GM18511 (cell line): ENCODE measurements at regions not wholly inside any gene's neighbourhood (a gene's known extent, or its start where the extent isn't known, plus 50 kb on each side); places are given as distances from the start of the nearest gene placed in this dataset.

Experiments used
- ATAC-seq: cut with Tn5 transposase; IDR thresholded peaks from one replicate; pipeline ENCODE4 v1.9.1; 2021; ENCODE audit warnings: mild to moderate bottlenecking, moderate library complexity; ENCODE audit not compliant: unreplicated experiment

DNA sequence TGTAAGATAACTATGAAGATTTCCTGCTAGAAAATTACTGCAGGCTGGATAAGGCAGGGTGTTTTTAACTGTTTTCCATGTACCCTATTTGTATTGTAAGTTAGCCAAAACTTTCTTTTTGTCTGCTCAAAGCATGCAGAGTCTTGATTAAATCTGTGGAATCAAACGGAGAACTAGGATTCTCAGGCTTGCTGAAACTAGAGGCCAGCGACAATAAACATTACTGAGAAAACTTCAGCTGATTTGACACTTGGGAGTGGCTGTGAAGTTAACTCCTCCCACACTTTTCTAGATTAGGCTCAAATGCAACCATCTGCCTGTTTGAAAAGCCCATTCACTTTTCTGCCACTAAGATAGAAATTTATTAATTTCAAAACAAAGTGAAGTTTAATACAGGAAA lies 153.2 kb upstream of the FRMD4B start:
- ATAC-seq, result no peak

DNA sequence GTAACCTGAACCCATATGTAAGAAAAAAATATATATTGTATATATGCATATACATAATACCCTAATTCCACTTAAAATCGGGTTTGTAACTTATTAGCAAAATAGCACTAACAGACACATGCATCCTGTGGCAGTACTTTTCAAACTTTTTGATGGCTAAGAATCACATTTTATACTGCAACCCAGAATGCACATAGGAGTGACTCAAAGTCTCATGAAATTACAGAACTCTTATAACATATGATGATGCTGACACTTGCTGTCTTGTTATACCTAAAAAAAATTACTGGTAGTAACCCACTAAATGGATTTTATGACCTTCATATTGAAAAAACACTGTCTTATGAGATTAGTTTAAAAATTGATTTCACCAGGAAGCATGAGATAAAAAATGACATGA lies 152.4 kb upstream of the FRMD4B start:
- ATAC-seq, result no peak

DNA sequence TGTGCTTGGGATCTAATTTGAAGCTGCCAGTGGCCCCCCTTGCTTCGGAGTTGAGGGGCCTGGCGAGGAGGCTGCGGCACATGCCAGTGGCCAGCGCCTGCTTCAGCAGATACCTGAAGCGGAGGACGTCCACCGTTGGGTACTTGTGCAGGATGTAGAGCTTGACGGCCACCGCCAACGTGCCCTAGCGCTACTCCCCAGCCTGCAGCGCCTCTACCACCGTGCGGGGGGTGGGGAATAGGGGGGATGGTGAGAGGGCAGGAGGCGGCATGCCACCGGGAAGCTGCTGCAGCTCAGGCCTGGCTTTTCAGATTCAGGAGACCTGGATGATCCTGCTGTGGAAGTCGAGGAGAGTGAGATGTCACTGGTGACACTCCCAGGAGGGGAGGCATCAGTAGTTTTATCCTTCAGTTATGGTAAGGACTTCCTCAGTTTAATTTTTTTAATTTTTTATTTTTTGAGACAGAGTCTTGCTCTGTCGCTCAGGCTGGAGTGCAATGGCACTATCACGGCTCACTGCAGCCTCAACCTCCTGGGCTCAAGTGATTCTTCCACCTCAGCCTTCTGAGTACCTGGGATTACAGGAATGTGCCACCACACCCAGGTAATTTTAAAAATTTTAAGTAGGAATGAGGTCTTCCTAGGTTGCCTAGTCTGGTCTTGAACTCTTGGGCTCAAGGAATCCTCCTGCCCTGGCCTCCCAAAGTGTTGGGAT lies 150.6 kb upstream of the FRMD4B start:
- no peak for ATAC-seq

DNA sequence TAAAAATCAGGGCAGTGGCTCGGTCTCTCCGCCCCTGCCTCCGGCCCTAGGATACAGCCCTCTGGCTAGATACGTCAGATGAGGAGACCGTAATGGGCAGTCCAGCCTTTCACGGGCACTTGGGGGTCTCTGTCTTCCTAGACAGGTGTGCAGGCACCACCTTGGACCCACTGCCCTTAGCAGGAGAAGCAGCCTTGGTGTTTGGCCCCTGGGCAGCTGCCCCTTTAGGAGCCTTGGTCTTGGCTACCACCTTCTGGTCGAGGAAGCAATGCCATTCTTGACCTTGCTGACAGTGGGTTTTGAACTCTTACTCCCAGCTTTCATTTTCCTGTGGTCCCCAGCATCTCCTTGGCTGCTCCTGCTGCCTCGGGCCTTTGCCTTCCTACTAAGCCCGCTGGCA lies 149.7 kb upstream of the FRMD4B start:
- ATAC-seq, result no peak

DNA sequence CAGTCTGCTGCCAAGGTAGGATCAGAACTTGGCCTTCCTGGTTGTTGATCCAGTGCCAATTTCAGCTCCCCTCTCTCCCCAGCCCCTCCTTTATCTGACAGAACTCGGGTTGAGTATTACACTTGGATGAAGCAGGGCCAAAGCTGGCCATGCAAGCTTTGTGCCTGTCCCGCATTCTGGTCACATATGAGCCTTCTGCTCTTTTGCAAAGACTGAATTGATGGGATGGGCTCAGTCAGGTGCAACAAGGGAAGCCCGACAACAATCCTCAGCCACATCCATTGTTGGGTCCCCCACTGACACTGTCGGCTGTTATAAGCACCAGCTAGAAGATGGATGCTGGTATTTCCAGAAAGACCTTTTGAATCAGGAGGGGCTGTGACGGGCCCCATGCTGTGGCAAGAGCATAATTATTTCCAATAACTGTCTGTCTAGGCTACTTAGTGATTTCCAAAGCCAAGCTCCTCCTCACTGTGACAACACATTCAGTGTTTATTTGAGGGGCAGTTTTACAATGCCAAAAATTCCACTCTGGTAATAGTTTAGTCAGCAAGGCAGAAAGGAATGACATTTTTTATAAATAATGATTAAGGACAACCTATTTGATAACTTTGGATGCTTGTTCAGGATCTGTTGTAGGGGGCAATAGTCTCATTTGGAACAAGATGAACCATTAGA lies 146.8 kb upstream of the FRMD4B start:
- ATAC-seq, result no peak

DNA sequence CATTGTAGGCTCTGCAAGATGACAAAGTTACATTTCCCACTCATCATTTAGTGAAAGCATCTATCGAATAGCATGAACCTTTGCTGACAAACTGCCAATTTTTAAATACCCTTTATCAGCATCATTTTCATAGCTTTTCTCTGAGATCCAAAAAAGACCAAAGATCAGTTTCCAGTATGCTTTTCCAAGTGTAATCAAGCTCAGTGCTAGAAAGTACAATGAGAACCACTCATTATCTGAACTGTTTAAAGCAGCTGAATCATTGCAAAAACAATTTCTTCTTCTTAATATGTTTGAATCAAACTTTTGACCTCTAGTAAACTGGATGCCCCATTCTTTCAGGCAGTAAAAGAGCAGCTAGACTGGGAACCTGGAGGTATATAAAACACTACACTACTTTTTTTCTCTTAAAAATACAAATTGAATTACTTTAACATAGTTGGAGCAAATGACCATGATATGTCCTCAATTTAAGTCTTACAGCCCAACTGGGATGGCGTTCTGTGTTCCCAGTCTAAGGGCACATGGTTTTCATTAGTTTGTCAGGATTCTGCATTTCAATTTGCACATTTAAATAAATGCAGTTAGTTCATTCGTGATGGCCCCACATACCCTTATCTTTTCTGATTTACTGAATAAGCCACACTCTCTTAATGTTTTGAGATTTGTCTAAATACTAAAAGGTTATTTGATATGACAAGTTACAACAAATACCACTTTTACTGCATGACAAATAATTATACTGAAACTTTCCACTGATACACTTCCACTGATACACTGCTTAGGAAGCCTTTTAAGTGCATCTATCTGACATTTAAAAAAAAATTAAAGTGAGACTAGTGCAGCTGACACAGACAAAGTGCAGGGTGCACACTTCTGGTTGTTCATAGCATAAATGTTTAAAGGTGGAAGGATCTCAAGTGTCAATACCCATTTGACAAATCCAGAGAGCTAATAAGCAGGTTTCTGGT lies 146.0 kb upstream of the FRMD4B start:
- ATAC-seq, result no peak

DNA sequence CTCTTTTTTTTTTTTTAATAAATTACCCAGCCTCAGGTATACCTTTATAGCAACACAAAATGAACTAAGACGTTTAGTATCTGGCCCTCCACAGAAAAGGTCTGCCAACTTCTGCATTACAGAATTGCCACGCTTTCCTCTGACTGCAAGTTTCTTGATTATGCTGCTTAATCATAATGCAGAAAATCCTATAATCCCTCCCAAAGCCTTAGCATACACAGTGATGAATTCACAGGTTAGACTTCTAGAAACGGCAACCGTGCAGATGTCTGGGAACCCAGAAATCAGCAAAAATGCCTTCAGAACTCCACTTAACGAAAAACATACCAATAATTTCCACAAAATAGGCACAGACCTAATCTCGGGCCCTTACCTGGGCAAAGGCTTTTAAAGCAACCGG lies 144.7 kb upstream of the FRMD4B start:
- ATAC-seq, result no peak

DNA sequence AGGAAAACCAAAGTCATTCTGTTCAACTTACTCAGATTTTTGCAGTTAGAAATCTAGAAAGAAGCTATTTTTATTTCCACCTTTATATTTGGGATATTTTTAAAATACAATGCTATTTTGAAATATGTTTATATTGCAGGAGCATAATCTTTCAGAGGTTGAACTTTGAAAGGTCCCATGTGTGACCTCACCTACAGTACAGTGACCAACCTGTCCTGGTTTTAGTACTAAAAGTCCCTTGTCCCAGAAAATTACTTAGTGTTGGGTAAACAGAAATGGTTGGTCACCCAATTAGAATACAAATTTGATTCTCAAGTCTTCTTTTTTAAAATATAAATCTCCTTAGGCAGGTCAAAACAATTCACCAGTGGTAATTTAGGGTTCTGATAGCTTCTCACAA lies 141.6 kb upstream of the FRMD4B start:
- ATAC-seq, result no peak

DNA sequence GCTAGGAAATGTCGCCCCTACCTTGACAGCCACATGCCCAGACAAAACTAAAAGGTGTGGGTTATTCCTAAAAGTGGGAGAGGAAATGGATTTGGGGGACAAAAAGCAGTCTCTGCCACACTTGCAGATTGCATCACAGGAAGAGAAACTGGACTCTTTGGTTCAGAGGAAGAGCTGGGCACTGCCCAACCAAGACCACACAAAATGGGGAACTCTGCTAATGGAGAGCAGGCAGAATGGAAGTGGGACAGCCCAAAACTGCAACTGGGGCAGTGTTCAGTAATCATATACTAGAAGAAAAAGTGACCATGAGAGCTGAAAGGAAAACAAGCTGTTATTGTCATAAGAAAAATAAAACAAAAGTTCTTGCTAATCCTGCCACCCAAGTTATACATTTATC lies 138.9 kb upstream of the FRMD4B start:
- no peak for ATAC-seq

DNA sequence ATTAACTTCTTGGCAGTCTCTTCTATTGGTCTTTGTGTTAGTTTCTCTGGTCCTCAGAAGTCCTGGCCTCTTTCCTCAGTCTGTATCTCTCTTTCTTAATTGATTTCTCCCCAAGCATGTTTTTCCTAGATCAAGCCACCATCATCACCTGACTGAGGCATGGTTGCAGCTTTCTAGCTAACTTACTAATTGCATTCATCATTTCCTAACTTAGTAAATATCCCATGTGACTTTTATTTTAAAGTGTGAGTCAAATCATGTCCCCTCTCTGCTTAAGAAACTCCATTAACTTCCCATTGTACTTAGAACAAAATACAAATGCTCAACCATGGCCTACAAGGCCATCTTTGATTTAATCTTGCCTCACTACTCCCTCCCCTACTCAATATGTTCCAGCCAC lies 135.4 kb upstream of the FRMD4B start:
- ATAC-seq, result no peak

DNA sequence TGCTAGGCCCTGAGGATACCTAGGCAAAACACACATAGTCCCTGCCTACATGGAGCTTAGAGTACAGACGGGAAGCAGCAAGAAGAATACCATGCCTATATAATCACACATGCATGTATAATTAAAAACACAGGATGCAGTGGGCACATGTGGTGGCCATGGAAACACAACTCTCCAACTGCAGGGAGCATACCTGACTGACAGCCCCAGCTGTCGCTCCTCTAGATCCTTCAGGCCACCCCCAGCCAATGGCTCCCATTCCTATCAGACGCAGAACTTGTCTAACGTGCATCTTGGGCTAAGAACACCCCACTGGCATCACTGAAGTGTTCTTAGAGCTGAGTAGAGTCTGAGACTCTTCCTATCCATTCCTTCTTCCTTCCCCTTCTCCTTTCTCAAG lies 125.5 kb upstream of the FRMD4B start:
- ATAC-seq, result no peak

DNA sequence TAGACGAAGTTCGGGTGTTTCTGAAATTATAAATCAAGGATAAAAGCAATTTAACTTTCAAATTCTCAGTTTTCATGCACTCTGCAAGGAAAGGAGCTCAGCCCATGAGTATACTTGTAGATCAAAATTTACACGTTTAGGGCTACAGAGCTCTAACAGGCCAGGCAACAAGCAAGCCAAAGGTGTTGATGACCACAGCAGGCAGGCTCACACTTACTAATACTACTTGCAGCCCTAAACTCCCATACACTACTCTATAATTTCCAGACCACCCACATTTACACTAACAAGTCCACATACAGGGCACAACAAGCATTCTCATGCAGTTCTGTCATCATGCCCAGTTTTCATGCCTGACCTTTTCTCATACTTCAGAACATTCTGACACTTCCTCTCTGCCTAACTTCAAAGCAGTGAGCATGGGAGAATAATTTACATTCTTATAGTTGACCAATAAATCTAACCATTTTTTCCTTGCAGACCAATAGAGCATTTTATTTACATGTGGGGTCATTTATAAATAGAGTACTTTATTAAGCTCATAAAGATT lies 124.7 kb upstream of the FRMD4B start:
- ATAC-seq, result no peak

DNA sequence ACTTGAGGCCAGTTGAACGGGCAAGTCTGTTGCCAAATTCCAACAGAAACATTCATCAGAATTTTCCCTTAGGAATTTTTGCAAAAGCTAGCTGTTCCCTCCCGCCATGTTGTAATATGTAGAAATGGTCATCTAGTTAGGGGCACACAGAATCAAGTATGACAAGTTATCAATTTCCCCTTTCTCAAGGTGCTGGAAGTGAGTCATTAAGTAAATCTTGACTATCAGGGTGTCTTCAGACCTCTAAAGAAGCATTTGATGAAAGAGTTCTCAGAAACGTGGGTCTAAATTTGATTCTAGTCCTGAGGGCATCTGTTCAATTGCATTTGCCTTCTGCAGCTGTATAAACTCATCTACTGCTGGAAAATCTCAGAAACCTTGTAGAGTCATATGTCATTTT lies 123.4 kb upstream of the FRMD4B start:
- ATAC-seq, result no peak

DNA sequence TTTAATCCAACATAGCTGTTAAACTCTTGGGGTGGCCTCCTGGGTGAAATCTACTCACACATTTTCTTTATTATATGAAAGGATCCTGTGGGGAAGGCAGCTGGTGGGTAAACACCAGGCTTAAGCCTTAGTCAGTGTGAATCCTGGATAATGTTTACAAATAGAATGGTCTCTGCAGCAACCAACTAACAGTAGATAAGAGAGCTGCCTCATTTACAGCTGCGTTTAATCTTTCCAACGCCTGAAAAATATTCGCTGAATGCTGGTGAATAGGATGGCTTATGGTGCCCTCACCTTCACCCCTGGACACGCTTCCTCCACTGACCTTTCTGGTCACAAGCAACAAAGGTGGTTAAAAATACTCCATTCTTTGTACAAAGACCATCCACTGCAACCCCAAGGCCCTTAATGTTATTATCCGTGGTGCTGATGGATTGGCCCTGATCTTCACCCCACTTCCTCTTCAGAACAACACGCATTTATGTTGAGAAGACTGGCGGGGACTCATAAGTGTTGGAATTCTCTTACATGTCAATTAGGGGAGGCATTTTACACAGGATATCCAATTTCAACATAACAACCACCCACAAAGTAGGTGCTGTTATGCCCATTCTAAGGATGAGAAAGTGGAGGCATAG lies 120.0 kb upstream of the FRMD4B start:
- ATAC-seq, result no peak

DNA sequence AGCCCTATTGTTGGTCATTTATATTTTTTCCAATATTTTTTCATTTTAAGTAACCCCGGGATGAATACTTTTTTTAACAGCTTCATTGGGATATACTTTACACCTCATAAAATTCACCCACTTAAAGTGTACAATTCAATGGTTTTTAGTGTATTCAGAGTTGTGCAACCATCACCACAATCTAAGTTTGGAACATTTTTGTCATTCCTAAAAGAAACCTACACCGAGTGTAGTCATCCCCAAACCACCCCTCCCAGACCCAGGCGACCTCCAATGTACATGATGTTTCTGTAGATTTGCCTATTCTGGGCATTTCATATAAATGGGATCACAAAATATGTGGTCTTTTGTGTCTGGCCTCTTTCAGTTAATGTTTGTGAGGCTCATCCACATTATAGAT lies 118.3 kb upstream of the FRMD4B start:
- ATAC-seq, result no peak

DNA sequence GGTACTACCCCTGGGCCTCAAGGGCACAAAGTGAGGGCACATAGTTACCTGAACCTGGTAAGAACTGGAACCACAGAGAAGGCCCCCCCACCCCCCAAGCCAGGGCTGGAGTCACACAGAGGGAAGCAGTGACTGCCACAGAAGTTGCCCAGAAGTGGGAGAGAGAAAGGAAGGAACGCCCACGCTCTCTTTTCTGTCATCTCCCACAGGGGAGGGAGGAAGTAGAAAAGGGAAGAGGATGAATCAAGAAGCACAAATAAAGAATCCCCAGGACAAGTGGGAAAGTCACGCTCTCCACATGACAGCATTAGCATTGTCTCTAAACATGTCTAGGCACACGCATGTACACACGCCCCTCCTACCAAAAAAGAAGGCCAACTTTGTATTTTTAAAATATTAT lies 114.7 kb upstream of the FRMD4B start:
- ATAC-seq, result no peak

DNA sequence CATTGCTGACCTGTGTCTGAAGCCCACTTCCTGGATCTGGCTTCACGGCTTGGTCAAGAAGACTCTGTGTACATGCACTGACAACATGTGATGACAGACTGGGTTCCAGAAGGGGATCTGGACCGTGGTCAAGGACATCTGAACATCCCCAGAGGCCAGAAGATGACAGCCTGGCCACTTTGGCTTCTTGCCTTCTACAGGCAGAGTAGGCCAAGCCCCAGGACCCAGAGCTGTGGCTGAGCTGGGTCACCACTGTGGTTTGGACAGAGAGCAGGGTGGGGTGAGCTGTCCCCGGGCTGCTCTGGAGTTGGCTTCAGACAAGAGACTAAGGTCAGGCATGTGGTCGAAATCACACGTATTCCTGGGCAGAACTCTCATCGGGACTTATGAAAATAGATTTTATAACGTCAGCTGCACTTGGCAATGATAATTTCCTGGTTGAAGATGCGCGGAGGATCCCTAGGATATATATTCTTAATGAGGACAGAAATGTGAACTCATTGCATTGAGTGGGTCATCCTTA lies 114.1 kb upstream of the FRMD4B start:
- ATAC-seq, result no peak

DNA sequence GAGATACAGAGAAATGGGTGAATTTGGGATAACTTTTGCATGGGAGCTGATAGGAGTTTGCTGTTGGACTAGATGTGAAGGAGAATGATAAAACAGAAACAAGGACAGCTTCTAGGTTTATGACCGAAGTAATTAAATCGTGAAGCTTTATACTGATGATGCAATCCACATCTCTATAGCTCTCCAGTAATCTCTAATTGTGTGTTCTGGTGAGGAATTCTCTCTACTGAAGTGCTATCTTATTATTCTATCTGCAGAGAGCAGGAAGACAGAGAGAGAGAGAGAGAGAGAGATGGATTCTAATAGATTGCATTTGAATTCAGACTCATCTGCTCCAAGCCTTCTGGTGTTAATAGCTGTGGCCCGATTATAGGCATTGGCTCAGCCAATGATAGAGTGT lies 113.5 kb upstream of the FRMD4B start:
- ATAC-seq, result no peak

DNA sequence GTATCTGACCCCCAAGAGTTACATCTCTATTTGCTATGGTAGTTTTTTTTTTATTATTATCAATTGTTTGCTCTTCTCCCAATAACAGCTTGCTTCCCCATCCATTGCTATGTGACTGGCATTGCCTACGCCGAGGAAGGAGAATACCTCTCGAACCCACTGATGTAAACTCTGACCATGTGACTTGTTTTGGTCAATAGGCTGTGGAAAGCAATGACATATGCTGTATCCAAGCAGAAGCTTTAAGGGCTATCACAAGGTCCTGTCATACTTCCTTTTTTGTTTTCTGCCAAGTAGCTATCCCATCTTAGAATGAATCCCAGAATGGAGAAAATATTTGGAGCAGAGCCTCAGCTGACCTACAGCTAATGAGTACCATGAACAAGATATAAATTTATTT lies 111.0 kb upstream of the FRMD4B start:
- ATAC-seq, result no peak

DNA sequence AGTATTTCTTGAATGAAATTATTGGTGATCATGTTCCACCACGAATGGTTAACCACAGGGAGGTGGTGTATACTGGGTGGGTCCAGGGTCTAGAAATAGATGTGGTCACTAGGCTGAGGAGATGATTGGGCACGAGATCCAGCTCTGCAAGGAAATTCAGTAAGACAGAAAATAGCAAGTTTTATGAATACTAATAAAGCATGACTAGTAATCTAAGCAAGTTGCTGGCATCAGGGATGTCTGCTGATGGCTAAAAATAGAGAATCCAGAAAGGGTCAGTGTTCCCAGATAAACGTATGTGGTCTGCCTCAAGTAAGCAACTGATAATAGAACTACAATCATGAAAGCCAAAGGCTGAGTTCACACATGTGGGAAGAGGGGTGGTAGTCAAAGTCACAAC lies 108.3 kb upstream of the FRMD4B start:
- no peak for ATAC-seq

DNA sequence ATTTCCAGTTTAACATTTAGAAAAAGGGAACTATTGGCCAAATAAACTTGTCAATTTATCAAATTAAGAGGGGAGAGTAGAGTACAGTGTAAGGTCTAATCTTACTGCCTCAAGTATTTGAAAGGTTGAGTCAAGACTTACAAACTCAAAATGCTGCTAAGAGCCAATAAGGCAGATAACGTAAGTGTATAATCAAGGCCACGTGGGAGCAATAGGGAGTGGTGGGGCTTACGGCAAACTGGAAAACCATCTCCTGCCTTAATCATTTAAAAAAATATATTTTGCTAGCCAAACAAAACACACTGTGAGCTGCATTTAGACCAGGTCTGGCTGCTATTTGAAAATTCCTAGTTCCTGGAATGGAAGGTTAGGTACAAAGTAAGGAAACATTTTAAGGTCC lies 107.3 kb upstream of the FRMD4B start:
- ATAC-seq, result no peak
